HG03520 (cell line): ENCODE measurements at regions not wholly inside any gene's neighbourhood (a gene's known extent, or its start where the extent isn't known, plus 50 kb on each side); places are given as distances from the start of the nearest gene placed in this dataset.

ENCODE experiments used
- ATAC-seq: cut with Tn5 transposase; IDR thresholded peaks from one replicate; pipeline ENCODE4 v1.9.1; 2021; ENCODE audit warnings: mild to moderate bottlenecking, moderate library complexity; ENCODE audit not compliant: unreplicated experiment

DNA sequence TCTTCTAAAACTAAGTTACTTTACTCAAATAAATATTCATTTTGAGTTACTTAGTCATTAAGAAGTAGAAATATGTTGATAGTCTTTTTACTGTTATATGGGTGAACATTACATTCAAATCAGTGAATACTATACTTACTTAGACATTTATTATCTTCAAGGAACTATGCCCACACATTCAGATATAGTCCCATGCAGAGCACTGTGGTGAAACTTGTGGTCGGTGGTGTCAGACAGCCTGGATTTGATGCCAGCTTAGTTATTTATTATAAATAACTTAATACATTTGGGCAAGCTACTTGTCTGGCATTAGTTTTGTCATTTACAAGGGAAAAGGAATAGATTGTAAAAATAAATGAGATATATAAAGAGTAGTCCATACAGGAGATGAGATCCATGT is 149.5 kb downstream of the RAP2B start:
- ATAC-seq = no peak

DNA sequence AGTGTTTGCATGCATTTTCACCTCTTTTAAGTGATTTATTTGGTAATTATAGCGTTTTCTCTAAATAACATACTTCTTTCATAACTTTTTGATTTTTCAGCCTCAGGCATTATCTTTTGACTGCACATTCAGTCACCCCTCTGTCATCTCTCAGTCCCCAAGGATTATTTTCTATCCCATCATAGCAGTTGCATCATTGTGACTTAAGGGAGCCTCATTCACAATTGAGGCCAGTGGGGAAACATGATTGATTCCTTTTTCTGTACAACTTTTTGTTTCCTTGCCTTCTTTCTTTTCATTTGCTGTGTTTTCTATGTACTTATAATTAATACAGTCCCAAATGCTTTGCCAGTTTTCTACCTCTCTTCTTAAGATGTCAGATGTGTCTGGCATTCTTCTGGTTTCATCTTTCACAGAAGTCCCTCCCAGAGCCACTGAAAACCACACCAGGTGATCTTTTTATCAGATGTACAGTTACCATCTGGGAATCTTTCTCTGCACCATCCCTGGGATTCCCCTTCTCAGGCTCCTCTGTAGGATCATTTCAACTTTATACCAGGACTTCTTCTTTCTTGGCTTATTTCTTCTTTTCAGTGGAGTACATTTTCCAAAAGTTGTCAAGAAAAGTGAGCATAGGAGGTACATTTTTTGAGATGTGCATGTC is 151.4 kb downstream of the RAP2B start:
- no peak for ATAC-seq

DNA sequence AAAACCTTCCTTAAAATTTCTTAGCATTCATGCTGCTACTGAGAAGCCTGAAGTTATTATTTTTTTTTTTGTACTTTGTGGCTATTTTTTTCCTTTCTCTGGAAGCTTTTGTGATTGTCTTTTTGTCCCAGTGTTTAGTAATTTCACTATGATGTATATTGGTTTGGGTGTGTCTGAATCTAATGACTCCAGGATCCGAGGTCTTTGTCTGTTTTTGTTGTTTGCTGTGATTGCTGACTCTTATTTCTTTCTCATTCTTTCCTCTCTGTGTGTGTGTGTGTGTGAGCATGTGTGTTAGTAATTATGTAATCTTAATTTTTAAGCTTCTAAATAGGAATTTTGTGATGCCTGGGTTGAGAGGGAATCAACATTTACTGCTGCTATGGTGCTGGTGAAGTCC is 152.0 kb downstream of the RAP2B start:
- ATAC-seq = no peak

DNA sequence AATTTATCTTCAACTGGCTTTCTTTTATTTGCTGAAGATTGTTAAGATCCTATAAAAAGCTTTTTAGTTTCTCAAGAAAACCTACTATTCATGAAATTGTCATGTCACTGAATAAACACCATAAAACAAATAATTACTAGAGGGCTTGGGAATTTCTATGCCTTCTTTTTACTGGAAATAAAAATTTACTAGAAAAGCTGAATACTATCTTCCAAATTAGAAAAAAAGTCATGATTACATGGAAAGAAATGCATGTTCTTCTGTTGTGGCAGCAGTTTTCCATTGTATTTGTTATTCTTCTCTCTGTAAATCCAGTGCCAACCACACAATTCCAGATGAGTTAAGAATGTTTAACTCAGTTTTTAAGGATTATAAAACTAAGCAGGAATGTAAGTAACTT is 153.8 kb downstream of the RAP2B start:
- no peak for ATAC-seq

DNA sequence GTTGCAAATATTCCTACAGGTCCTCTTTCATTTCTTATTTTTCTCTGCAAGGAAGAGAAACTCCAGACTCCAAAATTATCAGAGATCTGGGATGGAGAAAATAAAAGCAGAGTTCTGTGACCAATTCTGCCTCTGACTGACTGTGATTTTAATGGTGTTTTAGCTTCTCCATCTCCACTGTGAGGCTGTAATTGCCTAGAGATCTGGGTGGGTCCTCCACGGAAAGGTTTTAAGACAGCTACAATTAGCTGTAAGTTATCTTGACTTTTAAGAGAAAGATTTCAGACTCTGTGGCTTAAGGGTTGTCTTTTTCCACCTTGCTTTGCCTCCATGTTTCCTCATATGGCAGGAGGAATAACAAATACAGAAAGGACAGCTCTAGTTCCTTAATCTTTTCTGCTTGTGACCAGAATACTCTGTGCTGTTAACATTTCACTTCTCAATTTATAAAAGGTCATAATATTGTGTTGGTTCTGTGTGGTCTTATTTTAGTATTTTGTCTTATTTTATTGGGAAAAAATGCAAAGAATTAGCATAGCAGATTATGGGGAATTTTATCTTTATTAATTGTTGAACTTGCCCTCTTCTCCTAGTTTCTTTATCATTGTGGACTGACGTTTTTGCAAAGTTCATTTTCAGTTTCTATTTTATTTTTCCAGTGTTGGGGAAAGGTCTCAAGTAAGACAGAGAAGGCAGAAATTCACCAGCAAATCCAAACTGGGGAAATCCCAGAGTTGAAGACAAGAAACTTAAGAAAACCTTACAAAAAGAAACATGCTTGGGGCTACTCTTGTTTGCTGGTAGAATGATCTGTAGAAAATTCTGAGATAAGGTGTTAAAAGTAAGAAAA is 157.9 kb downstream of the RAP2B start:
- no peak for ATAC-seq

DNA sequence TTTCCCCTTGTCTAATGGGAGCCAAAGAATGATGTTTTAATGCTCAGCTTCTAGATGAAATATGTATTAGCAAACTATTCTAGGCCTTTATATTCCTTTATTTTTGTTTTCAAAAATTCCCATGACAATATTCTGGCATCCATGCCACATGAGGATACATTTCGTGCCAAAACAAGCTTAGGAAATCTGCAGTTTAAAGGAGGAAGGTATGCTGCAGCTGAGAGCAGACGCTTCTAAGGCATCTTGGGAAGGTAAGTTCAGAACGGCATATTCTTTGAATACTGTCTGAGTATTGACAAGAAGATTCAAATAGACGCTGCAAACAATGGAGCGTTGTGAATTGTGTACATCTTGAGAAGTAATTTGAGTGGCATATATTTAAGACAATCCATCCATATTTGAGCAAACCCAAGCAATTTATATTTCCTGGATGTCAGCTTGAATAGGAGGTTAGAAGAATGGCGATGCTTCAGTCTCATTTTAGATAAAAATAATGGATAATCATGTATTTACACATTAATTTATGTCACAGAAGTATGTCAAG is 158.6 kb downstream of the RAP2B start:
- no peak for ATAC-seq

DNA sequence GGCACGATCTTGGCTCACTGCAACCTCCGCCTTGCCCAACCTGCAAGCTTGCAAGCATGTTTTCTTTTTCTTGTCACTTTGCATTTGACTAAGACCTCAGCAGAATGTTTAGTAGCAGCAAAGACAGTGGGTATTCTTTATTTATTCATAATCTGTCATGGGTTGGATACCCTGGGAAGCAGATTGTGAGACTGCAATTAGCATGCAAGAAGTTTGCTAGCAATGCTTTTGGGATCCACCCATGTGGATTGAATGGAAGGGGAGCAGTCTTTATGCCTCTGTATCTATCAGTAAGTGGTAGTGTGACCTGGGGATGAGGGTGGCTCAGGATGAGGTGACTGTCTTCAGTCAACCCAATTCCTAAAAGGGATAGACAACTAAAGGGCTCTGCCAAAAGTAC is 166.7 kb downstream of the RAP2B start:
- no peak for ATAC-seq

DNA sequence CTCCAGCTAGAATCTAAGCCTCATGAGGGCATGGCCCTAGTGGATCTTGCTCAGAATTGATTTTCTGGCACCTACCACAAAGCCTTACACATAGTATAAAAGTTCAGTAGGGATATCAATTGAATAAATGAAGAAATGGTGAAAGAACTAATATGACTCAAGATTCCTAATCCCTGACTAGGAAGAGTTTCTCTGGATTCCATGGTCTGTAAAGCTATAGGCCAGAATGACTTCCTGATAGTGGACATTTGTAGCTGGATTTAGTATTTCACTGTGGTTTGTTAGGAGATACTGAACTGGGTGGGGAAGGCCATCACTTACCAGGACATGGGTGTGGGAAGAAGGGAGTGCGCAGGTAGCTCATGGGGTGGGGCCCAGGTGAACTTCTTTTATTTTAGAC is 168.9 kb downstream of the RAP2B start:
- no peak for ATAC-seq

DNA sequence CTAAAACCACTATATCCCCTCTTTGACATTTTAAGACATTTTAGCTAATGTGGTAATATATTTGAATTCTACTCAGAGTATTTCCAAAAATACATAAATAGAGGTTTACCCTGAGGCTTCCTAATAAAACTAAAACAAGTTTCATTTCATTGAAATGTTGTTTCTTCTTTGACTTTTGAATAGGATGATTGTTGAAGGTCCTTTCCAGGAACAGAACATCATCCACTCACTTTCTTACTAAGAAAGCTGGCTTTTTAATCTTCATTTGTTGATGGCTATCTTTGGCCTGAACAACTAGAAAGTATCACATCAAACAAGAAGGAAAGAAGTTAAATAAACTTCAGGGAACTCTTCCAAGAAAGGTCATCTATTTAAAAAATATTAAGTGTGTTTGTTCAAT is 169.7 kb downstream of the RAP2B start:
- ATAC-seq = no peak

DNA sequence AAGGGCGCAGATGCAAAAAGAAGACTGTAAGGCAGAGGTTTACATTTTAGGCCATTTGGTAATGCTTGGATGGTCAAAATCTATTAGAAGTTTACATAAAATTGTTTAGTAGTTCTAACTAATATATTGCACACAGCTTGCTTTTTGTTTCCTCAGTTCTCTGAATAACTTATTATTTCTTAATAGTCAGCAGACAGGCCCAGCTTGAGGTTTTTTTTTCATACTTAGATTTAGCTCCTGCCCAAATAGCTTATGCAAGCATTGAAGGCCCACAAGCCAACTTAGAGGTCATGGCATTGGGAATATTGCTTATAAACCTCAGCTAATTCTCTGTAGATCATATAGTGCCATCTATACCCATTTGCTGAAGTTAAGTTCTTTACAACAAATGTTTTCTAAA is 172.5 kb downstream of the RAP2B start:
- ATAC-seq = no peak

DNA sequence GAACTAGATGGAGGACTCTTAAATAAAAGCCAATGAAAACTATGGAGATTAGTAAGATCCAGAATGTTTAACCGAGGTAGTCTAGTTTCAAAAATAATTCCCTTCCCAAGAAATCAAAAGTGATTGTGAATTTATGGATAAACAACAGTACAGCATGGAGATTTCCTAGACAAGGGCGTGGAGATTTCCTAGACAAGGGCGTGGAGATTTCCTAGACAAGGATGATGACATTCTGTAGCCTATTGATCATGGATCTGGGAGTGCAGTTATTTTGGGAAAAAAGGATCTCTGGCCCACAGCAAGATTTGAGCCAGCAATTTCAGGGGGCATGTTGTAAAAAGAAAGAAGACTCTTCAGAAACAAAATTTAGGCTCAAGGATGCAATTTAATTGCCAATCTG is 175.3 kb downstream of the RAP2B start:
- ATAC-seq = no peak

DNA sequence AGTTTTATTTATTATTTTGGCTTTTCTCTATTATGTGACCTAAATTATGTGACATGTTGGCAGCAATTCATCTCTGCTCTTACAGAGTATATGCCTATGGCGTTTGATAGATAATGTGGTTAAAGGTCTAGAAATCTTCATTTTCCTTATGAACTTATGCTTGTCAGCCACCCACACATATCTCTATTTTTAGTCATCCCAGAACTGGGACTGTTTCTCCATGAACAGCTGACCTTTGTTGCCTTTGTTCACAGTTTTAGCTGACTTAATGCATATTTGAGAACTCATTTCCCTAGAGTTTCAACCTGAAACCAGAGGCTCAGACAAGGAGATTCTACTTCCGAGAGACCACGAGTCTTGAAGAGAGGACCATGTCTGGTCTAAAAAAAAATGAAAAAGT is 176.5 kb downstream of the RAP2B start:
- no peak for ATAC-seq

DNA sequence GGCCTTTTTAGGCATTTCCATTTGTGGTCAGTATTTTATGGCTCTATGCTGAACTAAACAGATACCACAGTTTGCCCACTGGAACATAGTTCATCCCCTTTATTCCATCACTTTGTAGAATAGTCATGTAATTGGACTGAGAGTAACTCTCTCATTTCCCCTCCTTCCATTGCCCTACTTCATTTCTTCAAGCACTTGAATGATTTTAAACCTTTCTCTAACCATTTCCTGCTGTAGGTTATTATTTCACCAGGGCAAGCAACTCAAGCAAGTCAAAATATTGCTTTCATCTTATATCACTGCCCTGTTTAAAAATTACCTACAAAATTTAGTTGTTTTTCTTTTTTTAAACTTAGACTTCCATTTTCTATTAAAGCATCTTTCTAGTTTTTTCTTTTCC is 177.0 kb downstream of the RAP2B start:
- no peak for ATAC-seq

DNA sequence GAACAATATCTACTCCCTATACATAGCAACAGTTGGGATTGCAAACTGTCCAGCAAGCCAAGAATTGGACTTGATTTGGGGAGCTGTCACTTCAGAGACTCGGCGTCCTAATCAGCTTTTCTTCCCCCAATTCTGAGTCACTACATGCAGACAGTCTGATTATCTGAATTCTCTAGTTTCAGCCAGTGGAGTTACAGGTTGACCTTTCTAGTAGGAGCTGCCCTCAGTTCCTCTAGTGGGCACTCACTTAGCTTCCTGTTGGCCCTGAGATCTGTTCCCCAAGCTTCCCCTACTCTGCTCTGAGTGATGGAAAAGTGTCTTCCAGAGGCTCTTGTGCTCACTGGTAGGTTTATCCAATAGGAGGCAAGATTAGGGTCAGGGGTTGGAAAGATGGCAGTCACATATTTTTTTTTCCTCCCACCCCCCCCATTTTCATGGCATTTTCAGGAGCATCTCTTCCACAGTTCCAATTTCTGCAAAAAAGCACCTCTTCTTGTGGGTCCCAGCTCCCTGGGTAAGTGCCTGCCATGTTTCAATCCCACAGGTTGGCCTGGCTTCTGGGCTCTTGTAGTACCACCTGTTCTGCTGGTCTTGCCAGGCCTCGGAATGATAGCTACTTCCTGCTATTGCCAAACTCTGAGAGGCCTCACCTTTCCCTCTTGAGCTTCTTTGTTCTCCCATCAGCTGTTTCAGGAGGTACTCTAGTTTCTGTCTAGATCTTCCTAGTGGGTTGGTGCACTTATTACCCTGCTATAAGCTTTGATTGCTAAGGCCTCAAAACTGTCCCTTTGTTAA is 182.2 kb downstream of the RAP2B start:
- ATAC-seq = no peak

DNA sequence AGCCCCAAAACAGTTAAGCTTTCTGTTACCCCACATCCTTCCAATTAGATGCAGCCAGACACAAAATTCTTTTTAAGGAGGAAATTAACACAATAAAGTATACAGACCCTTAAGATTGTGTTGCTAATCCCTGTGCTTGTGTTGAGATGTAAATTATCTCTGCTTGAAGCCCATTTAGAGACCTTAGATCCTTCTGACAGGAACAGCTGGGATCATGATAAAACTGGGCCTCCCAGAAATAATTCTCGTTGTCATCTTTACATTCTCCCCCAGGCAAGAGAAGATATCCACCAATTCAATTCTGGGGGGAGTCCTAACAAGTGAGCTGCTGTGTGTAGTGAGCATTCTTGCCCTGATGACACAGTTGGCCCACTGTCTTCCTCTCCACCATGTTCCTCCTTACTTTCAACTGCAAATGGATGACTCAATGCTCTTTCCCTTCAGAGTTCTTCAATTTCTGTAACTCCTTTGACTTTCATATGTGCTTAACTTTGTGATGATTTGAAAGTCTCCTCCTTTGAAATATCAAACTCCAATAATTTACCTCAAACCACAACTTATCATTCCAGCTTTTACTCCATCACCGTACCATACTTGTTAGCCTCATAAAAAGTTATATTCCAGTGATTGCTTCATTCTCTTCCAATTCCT is 186.6 kb downstream of the RAP2B start:
- no peak for ATAC-seq

DNA sequence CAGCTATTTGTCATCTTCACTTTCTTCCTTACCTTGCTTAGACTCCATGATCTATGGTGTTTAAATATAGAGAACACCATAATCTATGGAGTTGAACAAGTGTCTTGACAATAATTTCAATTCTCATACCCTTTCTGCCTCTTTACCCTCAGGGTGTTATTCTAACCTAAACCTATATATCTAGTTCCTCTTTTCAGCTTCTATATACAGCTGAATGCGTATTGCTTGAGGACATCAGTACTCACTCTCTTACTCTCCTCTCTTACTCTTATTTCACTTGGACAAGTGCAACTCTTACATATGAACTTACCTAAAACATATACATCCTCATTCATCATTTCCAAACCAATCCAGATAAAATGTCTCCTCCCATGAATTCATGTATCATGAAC is 187.1 kb downstream of the RAP2B start:
- peak; percentile 87 for ATAC-seq

DNA sequence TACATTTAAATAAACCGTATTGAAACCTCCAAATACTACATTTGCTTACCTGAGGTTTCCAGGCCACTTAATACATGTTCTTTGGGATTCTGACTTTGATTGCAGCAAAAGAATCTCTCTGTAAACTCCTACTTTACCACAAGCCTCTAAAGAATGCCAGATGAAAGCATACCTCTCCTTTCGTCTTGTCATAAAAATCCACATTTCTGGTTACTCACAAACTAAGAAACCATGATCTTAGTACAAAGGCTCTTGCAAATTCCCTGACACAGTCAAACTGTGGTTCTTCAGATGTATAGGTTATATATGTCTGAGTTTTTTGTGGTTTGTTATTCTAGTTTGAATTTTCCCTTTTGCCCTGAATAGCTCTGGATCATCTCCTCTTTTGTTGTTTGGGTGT is 188.4 kb downstream of the RAP2B start:
- no peak for ATAC-seq

DNA sequence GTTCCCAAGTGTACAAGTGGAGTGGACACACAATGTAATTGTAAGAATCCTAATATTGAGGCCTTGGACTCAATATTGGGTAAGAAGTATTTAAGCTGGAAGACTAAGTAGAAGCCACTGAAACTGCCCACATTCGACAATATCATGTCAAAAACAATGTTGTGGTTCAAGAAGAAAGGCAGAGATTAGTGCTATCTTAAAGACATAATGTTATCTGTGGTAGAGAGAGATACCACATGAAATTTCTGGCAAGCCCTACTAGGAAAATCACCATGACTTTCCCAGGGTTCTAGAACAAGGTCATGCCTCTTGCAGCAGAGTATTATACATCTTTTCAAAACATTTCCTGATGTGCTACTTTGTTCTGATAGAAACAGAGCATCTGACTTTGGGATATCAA is 192.6 kb downstream of the RAP2B start:
- no peak for ATAC-seq

DNA sequence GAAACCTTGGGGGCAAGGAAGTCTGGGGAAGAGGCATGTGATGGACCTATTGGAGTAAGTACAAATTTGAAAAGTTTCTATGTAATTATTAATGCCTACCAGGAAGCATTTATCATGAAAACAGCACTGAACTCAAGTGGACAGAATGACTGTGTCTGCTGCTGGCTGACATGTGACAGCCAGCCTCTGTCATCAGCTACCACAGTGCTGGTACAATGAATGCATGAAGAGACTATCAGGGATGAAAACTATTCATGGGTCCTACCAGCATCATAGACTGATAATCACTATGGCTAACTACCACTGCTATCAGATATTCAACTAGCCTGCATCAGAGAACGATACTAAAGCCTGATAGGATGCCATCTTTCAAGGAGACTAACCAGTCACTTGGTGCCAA is 193.5 kb downstream of the RAP2B start:
- ATAC-seq = no peak

DNA sequence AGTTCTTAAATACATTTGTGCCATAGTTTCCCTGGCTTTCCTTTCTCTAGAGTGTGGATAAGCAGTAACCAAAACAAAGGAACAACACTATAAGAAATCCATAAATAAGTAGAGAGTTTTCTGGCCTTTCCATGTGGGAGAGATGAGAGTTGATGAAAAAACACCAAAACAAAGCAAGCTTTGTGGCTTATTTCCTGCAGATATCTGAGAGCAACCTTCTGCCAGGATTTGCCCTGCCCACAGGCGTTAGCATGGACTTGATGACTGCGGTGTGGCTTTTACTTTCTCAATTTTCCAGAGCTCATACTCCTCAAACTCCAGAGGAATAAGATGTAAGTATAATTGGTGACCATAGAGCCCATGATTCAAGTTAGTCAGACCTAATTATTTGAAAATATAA is 194.9 kb downstream of the RAP2B start:
- no peak for ATAC-seq

DNA sequence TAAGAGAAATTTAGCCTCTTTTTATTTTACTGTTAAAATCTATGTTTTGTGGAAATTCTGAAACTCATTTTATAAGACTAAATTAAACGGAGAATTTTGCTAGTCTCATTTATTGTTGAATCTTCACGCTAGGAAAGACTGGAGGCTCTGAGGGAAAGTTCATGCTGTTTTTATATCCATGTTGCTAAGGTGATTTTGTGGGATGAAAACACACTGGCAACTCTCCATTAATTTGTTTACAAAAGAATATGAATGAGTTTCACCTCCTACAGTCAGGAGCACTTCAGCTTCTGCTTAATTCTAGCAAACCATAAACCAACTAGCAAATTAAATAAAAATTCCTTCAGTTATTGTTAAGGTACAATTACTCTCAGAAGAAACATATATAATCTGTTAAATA is 195.4 kb downstream of the RAP2B start:
- ATAC-seq = no peak
